ENCODE measurements at regions not wholly inside any gene's neighbourhood (a gene's known extent, or its start where the extent isn't known, plus 50 kb on each side); places are given as distances from the start of the nearest gene placed in this dataset.

DNA sequence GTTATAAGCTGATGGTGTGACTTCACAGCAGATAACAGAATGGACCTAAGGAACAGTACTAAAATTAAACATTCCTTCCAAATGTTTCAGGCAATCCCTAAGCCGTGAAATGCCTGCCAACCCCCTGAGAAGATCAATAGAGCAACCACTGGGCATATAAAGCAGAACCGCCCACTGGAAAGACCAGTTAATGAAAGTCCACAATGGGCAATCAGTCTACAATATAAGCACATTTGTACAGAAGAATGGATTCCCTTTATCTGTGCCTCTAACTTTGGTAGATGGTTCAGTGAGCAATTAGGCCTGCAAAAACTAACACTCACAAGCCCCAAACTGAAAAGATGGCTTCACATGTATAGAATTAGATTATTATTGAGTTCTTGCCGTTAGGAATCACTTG, 286.6 kb downstream of the UBE3D start:
- TF ChIP-seq EGR1 (IDR thresholded peaks at IDR 0.05) (no peak), ZBTB7A (IDR thresholded peaks at IDR 0.05; ENCODE audit: low read depth) (no peak), TAF1 (IDR thresholded peaks at IDR 0.05; ENCODE audit: low read depth) (no peak), YY1 (IDR thresholded peaks at IDR 0.05; ENCODE audit: low read depth) (no peak), RAD21 (IDR thresholded peaks at IDR 0.05; ENCODE audit: low read depth) (no peak), CREB1 (IDR thresholded peaks at IDR 0.05; ENCODE audit: low read depth) (no peak), NFIC (IDR thresholded peaks at IDR 0.05) (no peak), TEAD4 (IDR thresholded peaks at IDR 0.05) (no peak), TCF12 (IDR thresholded peaks at IDR 0.05; ENCODE audit: low read depth) (no peak), MAX (IDR thresholded peaks at IDR 0.05) (no peak), CEBPB (IDR thresholded peaks at IDR 0.05) (no peak), EP300 (IDR thresholded peaks at IDR 0.05; ENCODE audit: borderline replicate concordance) (no peak), FOXM1 (IDR thresholded peaks at IDR 0.05; ENCODE audit: borderline replicate concordance, low read depth) (no peak)
- TF ChIP-seq, protein P1, sequence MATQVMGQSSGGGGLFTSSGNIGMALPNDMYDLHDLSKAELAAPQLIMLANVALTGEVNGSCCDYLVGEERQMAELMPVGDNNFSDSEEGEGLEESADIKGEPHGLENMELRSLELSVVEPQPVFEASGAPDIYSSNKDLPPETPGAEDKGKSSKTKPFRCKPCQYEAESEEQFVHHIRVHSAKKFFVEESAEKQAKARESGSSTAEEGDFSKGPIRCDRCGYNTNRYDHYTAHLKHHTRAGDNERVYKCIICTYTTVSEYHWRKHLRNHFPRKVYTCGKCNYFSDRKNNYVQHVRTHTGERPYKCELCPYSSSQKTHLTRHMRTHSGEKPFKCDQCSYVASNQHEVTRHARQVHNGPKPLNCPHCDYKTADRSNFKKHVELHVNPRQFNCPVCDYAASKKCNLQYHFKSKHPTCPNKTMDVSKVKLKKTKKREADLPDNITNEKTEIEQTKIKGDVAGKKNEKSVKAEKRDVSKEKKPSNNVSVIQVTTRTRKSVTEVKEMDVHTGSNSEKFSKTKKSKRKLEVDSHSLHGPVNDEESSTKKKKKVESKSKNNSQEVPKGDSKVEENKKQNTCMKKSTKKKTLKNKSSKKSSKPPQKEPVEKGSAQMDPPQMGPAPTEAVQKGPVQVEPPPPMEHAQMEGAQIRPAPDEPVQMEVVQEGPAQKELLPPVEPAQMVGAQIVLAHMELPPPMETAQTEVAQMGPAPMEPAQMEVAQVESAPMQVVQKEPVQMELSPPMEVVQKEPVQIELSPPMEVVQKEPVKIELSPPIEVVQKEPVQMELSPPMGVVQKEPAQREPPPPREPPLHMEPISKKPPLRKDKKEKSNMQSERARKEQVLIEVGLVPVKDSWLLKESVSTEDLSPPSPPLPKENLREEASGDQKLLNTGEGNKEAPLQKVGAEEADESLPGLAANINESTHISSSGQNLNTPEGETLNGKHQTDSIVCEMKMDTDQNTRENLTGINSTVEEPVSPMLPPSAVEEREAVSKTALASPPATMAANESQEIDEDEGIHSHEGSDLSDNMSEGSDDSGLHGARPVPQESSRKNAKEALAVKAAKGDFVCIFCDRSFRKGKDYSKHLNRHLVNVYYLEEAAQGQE (IDR thresholded peaks at IDR 0.05; ENCODE audit: low read depth): no peak
- TF ChIP-seq, protein P2, sequence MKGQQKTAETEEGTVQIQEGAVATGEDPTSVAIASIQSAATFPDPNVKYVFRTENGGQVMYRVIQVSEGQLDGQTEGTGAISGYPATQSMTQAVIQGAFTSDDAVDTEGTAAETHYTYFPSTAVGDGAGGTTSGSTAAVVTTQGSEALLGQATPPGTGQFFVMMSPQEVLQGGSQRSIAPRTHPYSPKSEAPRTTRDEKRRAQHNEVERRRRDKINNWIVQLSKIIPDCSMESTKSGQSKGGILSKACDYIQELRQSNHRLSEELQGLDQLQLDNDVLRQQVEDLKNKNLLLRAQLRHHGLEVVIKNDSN (IDR thresholded peaks at IDR 0.05): no peak

DNA sequence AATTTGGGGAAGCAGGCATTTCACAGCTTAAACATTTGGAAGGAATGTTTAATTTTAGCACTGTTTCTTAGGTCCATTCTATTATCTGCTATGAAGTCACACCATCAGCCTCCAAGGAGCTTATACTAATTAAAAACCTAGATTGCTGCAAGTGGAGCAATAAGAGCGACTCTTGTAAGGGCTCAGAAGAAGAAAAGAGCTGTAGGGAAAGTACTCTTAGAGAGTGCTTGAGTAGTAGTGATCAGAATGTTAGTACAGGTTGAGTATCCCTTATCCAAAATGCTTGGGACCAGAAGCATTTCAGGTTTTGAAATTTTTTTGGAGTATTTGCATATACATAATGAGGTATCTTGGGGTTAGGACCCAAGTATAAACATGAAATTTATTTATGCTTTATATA, 285.3 kb downstream of the UBE3D start:
- TF ChIP-seq, protein P2 (IDR thresholded peaks at IDR 0.05): no peak
- no peak for TF ChIP-seq ZBTB7A (IDR thresholded peaks at IDR 0.05; ENCODE audit: low read depth)
- TF ChIP-seq TEAD4 (IDR thresholded peaks at IDR 0.05): no peak
- TF ChIP-seq TAF1 (IDR thresholded peaks at IDR 0.05; ENCODE audit: low read depth): no peak
- no peak for TF ChIP-seq YY1 (IDR thresholded peaks at IDR 0.05; ENCODE audit: low read depth)
- no peak for TF ChIP-seq EP300 (IDR thresholded peaks at IDR 0.05; ENCODE audit: borderline replicate concordance)
- no peak for TF ChIP-seq CREB1 (IDR thresholded peaks at IDR 0.05; ENCODE audit: low read depth)
- TF ChIP-seq MAX (IDR thresholded peaks at IDR 0.05): no peak
- no peak for TF ChIP-seq TCF12 (IDR thresholded peaks at IDR 0.05; ENCODE audit: low read depth)
- no peak for TF ChIP-seq RAD21 (IDR thresholded peaks at IDR 0.05; ENCODE audit: low read depth)
- TF ChIP-seq, protein P1 (IDR thresholded peaks at IDR 0.05; ENCODE audit: low read depth): no peak
- no peak for TF ChIP-seq EGR1 (IDR thresholded peaks at IDR 0.05)
- TF ChIP-seq CEBPB (IDR thresholded peaks at IDR 0.05): no peak
- no peak for TF ChIP-seq NFIC (IDR thresholded peaks at IDR 0.05)
- TF ChIP-seq FOXM1 (IDR thresholded peaks at IDR 0.05; ENCODE audit: borderline replicate concordance, low read depth): no peak

- TF ChIP-seq TAF1 (IDR thresholded peaks at IDR 0.05; ENCODE audit: low read depth): no peak
- TF ChIP-seq FOXM1 (IDR thresholded peaks at IDR 0.05; ENCODE audit: borderline replicate concordance, low read depth): no peak
Observed at GRCh38 chr6:82781620-82782204, 283.9 kb downstream of the UBE3D start.

DNA sequence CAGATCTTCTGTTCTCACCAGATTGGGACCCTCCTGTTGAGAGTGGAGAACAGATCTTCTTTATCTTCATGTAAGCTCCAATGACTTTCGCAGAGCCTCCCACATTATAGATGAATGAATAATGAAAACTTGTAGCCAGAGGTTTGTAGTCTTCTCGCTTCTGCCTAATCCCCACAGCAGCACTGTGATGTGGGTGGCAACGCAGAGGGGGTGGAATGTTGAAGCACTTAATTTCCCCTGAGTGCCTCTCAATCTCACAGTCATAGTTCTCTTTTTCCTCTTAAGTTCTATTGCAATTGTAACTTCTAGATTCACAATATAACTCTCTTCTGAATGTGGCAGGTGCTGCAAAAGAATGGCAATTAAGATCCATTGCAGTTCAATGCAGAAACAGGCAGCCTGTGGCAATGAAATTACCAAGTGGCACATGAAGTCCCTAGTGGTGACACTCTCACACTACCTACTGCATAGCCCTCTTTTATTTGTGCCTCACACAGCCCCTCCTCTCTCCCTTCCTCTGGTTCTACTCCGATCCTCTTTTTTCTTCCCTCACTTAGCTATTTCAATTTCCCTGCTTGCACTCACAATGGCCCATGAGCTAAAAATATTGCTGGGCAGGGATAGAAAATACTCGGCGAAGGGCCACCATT, 281.9 kb downstream of the UBE3D start:
- TF ChIP-seq CEBPB (IDR thresholded peaks at IDR 0.05) (no peak), RAD21 (IDR thresholded peaks at IDR 0.05; ENCODE audit: low read depth) (no peak), NFIC (IDR thresholded peaks at IDR 0.05) (no peak), CREB1 (IDR thresholded peaks at IDR 0.05; ENCODE audit: low read depth) (no peak), YY1 (IDR thresholded peaks at IDR 0.05; ENCODE audit: low read depth) (no peak)
- TF ChIP-seq, protein P2 (IDR thresholded peaks at IDR 0.05): no peak

GRCh38 chr6:82785206-82785605, 280.4 kb downstream of the UBE3D start:
- TF ChIP-seq FOXM1 (IDR thresholded peaks at IDR 0.05; ENCODE audit: borderline replicate concordance, low read depth) (no peak), CEBPB (IDR thresholded peaks at IDR 0.05) (no peak), CREB1 (IDR thresholded peaks at IDR 0.05; ENCODE audit: low read depth) (no peak), EGR1 (IDR thresholded peaks at IDR 0.05) (no peak), NFIC (IDR thresholded peaks at IDR 0.05) (no peak), EP300 (IDR thresholded peaks at IDR 0.05; ENCODE audit: borderline replicate concordance) (no peak), RAD21 (IDR thresholded peaks at IDR 0.05; ENCODE audit: low read depth) (no peak)
- TF ChIP-seq, protein P2 (IDR thresholded peaks at IDR 0.05): no peak
